Caco-2 (cell line): ENCODE measurements at regions not wholly inside any gene's neighbourhood (a gene's known extent, or its start where the extent isn't known, plus 50 kb on each side); places are given as distances from the start of the nearest gene placed in this dataset.

Experiments used
- BruUV-seq: library from RNA; stranded (reverse); fragments of 400-500 nt; replicated peaks from 2 replicates; lab custom pipeline; 2021; lab: Mats Ljungman, UMichigan
- CTCF ChIA-PET: fragments of 300-600 bp; sonication (Branson Sonifier 250); formaldehyde crosslinking; loops from one replicate; lab custom pipeline; 2022; ENCODE audit warnings: antibody characterized with exemption; lab: Charles Lee
- POLR2A ChIA-PET: fragments of 300-600 bp; sonication (Branson Sonifier 250); formaldehyde crosslinking; loops from one replicate; lab custom pipeline; 2022; ENCODE audit warnings: antibody characterized with exemption; lab: Charles Lee
- DNase-seq, 2 experiments: peaks; one replicate each; pipeline versions ENCODE4 v3.0.0 to v3.0.0-alpha.2; 2020 to 2022
- H3K27me3 ChIP-seq: replicated peaks from 2 replicates; pipeline ENCODE4 v1.6.0; 2011; ENCODE audit warnings: low read length; ENCODE audit not compliant: control insufficient read depth, insufficient read depth
- H3K36me3 ChIP-seq: 2 replicates; pipeline ENCODE4 v1.5.1; 2011; ENCODE audit warnings: low read length; ENCODE audit not compliant: control insufficient read depth, insufficient read depth
- H3K4me1 ChIP-seq: fragments of 250-450 bp; sonication (Bioruptor Pico); 2 replicates; pipeline ENCODE4 v1.5.1; 2020; ENCODE audit warnings: mild to moderate bottlenecking
- H3K4me3 ChIP-seq: 2 replicates; pipeline ENCODE4 v1.5.1; 2011; ENCODE audit warnings: low read depth, mild to moderate bottlenecking, control low read depth, low read length
- H3K9me3 ChIP-seq: fragments of 250-450 bp; sonication (Bioruptor Pico); 2 replicates; pipeline ENCODE4 v1.5.1; 2020; ENCODE audit warnings: mild to moderate bottlenecking, moderate library complexity
- H3K27ac Mint-ChIP-seq: one replicate; pipeline ENCODE4 v1.8.0; 2022; ENCODE audit warnings: mixed read lengths; ENCODE audit not compliant: unreplicated experiment
- H3K27me3 Mint-ChIP-seq: one replicate; pipeline ENCODE4 v1.8.0; 2022; ENCODE audit warnings: mixed read lengths; ENCODE audit not compliant: insufficient read depth, unreplicated experiment
- H3K36me3 Mint-ChIP-seq: one replicate; pipeline ENCODE4 v1.8.0; 2022; ENCODE audit warnings: mild to moderate bottlenecking, mixed read lengths; ENCODE audit not compliant: insufficient read depth, unreplicated experiment
- H3K4me1 Mint-ChIP-seq: one replicate; pipeline ENCODE4 v1.8.0; 2022; ENCODE audit warnings: low read depth, mixed read lengths; ENCODE audit not compliant: unreplicated experiment
- H3K4me3 Mint-ChIP-seq: one replicate; pipeline ENCODE4 v1.8.0; 2022; ENCODE audit warnings: mild to moderate bottlenecking, moderate library complexity, mixed read lengths; ENCODE audit not compliant: unreplicated experiment
- H3K9me3 Mint-ChIP-seq: one replicate; pipeline ENCODE4 v1.8.0; 2022; ENCODE audit warnings: mixed read lengths; ENCODE audit not compliant: unreplicated experiment
- CTCF ChIP-seq, 2 experiments: fragments of 200-600 bp in 1 of 2; IDR thresholded peaks; 1 replicate in 1 of 2; 2 replicates in 1 of 2; pipeline versions ENCODE4 v1.5.1 to v1.8.0; 2011 to 2022; ENCODE audit warnings: antibody characterized with exemption in 1 of 2, control low read depth in 1 of 2, inconsistent platforms in 1 of 2, low read depth in 1 of 2, low read length in 1 of 2, mild to moderate bottlenecking in 1 of 2, moderate library complexity in 1 of 2; ENCODE audit not compliant: insufficient read depth in 1 of 2, severe bottlenecking in 1 of 2, unreplicated experiment in 1 of 2
- intact Hi-C: fragments of 100-400 bp; cut with micrococcal nuclease; formaldehyde crosslinking; loops from one replicate; pipeline ENCODE4 v1.10.0; 2022; ENCODE audit not compliant: unreplicated experiment

GRCh38 chr16:55189224-55189623, 134.8 kb upstream of the IRX6 start:
- ChIA-PET CTCF (no interaction called here), POLR2A (interaction anchor here (0.6 kb wide), 1 partner anchor 426 kb away, joined by 4 read pairs; no protein-coding TSS in a partner anchor)
- Histone ChIP-seq H3K9me3 (0 out of 2 replicates have a peak, but pooled peaks cover 4% of the 10 kb centered on the region), H3K4me3 (no peak overlapping the region), H3K4me1 (peaks cover 2% of the 10 kb centered on the region; the same call in 1 of the 2 replicates), H3K27me3 (no peaks in the 10 kb centered on the region), H3K36me3 (no peaks in the 10 kb centered on the region)
- TF ChIP-seq CTCF (IDR thresholded peaks at IDR 0.05; ENCODE audit: insufficient read depth in 1 of 2, low read depth in 1 of 2, low read length in 1 of 2, severe bottlenecking in 1 of 2, unreplicated experiment in 1 of 2) = no peak
- Mint-ChIP-seq H3K4me3 (no peak overlapping the region), H3K27me3 (peaks cover 4% of the 10 kb centered on the region), H3K4me1 (peaks cover 4% of the 10 kb centered on the region), H3K36me3 (no peaks in the 10 kb centered on the region), H3K9me3 (no peaks in the 10 kb centered on the region), H3K27ac (no peak overlapping the region)
- intact Hi-C loops = no loop called here
- BruUV-seq = no TSS peak
- DNase-seq = no peak

- Mint-ChIP-seq H3K27ac (no peak overlapping the region), H3K36me3 (no peaks in the 10 kb centered on the region), H3K27me3 (peaks cover 4% of the 10 kb centered on the region), H3K4me1 (no peaks in the 10 kb centered on the region), H3K4me3 (no peak overlapping the region), H3K9me3 (no peaks in the 10 kb centered on the region)
- Histone ChIP-seq H3K9me3 (0 out of 2 replicates have a peak, but pooled peaks cover 4% of the 10 kb centered on the region), H3K4me3 (no peak overlapping the region), H3K36me3 (no peaks in the 10 kb centered on the region), H3K27me3 (no peaks in the 10 kb centered on the region), H3K4me1 (no peaks in the 10 kb centered on the region)
- no peak for TF ChIP-seq CTCF (IDR thresholded peaks at IDR 0.05; ENCODE audit: insufficient read depth in 1 of 2, low read depth in 1 of 2, low read length in 1 of 2, severe bottlenecking in 1 of 2, unreplicated experiment in 1 of 2)
- intact Hi-C loops = no loop called here
- ChIA-PET CTCF (interaction anchor here (0.7 kb wide), 1 partner anchor 90 kb away, joined by 3 read pairs; no protein-coding TSS in a partner anchor), POLR2A (interaction anchor here (0.6 kb wide), 1 partner anchor 427 kb away, joined by 4 read pairs; no protein-coding TSS in a partner anchor)
- BruUV-seq = no TSS peak
- DNase-seq = no peak
These were observed 134.0 kb upstream of the IRX6 start for GRCh38 chr16:55189682-55190636.

GRCh38 chr16:55192734-55193133, 131.3 kb upstream of the IRX6 start:
- Mint-ChIP-seq H3K9me3 (peaks cover 1% of the 10 kb centered on the region), H3K27me3 (peaks cover 4% of the 10 kb centered on the region), H3K4me1 (no peaks in the 10 kb centered on the region), H3K27ac (no peak overlapping the region), H3K4me3 (no peak overlapping the region), H3K36me3 (no peaks in the 10 kb centered on the region)
- 0 out of 2 replicates have a peak, but pooled peaks cover 4% of the 10 kb centered on the region for H3K9me3 ChIP-seq
- no peak for DNase-seq
- H3K4me3 ChIP-seq = no peak overlapping the region
- TF ChIP-seq CTCF (IDR thresholded peaks at IDR 0.05; ENCODE audit: insufficient read depth in 1 of 2, low read depth in 1 of 2, low read length in 1 of 2, severe bottlenecking in 1 of 2, unreplicated experiment in 1 of 2) = no peak
- H3K27me3 ChIP-seq = no peaks in the 10 kb centered on the region
- POLR2A ChIA-PET = no interaction called here
- H3K36me3 ChIP-seq = no peaks in the 10 kb centered on the region
- CTCF ChIA-PET = no interaction called here
- H3K4me1 ChIP-seq = no peaks in the 10 kb centered on the region
- no TSS peak for BruUV-seq
- intact Hi-C loops = no loop called here
